VCaP (cell line): ENCODE measurements at regions not wholly inside any gene's neighbourhood (a gene's known extent, or its start where the extent isn't known, plus 50 kb on each side); places are given as distances from the start of the nearest gene placed in this dataset.

ENCODE experiments used
- H3K27ac ChIP-seq: fragments of 450-650 bp; 2 replicates; pipeline ENCODE4 v1.5.1; 2017
- CTCF ChIP-seq: fragments of 450-650 bp; conservative IDR thresholded peaks from 2 replicates; pipeline ENCODE4 v1.5.1; 2017; ENCODE audit warnings: mild to moderate bottlenecking, moderate library complexity

GRCh38 chr6:74100719-74101287 is 404.8 kb downstream of the CD109 start:
- no peak overlapping the region for H3K27ac ChIP-seq
- TF ChIP-seq CTCF: no peak

- H3K27ac ChIP-seq: no peak overlapping the region
- TF ChIP-seq CTCF: no peak
These were observed 400.3 kb downstream of the CD109 start for GRCh38 chr6:74096329-74096728.

- TF ChIP-seq CTCF: no peak
- no peak overlapping the region for H3K27ac ChIP-seq
These were observed 397.4 kb downstream of the CD109 start for GRCh38 chr6:74093361-74093760.

- no peak overlapping the region for H3K27ac ChIP-seq
These were observed 395.8 kb downstream of the CD109 start for GRCh38 chr6:74091794-74092157.

GRCh38 chr6:74091136-74091793 is 395.3 kb downstream of the CD109 start:
- peak; percentile 84 for TF ChIP-seq CTCF

More at GRCh38 chr6:74091794-74092157, 395.8 kb downstream of the CD109 start:
- TF ChIP-seq CTCF: no peak

GRCh38 chr6:74087899-74088298 is 391.9 kb downstream of the CD109 start:
- peak; percentile 38; the same call in 1 of the 2 replicates for TF ChIP-seq CTCF
- H3K27ac ChIP-seq: no peak overlapping the region

More at GRCh38 chr6:74091136-74091793, 395.3 kb downstream of the CD109 start:
- no peak overlapping the region for H3K27ac ChIP-seq

- H3K27ac ChIP-seq: no peak overlapping the region
- TF ChIP-seq CTCF: no peak
These were observed 379.9 kb downstream of the CD109 start for GRCh38 chr6:74075896-74076295.
